ENCODE measurements at regions not wholly inside any gene's neighbourhood (a gene's known extent, or its start where the extent isn't known, plus 50 kb on each side); places are given as distances from the start of the nearest gene placed in this dataset.

DNA sequence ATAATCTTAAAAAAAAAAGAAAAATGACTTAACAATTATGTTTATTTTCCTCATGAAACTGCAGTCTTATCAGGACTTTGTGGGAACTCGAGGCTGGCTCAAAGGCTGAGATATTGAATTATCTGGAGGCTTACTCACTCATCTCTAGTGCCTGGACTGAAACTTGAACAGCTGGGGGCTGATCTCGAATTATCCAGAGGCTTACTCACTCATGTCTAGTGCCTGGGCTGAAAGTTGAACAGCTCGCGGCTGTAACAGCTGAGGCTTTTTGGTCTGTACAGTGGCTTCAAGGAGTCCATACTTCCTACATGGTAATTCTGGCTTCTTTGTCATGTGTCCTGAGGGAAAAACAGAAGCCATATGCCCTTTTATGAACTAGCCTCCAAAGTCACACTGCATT lies 371.9 kb downstream of the CETN3 start:
- TF ChIP-seq, protein P1, sequence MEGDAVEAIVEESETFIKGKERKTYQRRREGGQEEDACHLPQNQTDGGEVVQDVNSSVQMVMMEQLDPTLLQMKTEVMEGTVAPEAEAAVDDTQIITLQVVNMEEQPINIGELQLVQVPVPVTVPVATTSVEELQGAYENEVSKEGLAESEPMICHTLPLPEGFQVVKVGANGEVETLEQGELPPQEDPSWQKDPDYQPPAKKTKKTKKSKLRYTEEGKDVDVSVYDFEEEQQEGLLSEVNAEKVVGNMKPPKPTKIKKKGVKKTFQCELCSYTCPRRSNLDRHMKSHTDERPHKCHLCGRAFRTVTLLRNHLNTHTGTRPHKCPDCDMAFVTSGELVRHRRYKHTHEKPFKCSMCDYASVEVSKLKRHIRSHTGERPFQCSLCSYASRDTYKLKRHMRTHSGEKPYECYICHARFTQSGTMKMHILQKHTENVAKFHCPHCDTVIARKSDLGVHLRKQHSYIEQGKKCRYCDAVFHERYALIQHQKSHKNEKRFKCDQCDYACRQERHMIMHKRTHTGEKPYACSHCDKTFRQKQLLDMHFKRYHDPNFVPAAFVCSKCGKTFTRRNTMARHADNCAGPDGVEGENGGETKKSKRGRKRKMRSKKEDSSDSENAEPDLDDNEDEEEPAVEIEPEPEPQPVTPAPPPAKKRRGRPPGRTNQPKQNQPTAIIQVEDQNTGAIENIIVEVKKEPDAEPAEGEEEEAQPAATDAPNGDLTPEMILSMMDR (conservative IDR thresholded peaks at IDR 0.05; ENCODE audit: low read depth, low read length): no peak
- TF ChIP-seq EZH2phosphoT487 (IDR thresholded peaks at IDR 0.05; ENCODE audit: borderline replicate concordance, low read length) (no peak), EZH2 (IDR thresholded peaks at IDR 0.05; ENCODE audit: low read length, unreplicated experiment) (no peak)

Measured in PC-3 (cell line).